ENCODE measurements at regions not wholly inside any gene's neighbourhood (a gene's known extent, or its start where the extent isn't known, plus 50 kb on each side); places are given as distances from the start of the nearest gene placed in this dataset.

DNA sequence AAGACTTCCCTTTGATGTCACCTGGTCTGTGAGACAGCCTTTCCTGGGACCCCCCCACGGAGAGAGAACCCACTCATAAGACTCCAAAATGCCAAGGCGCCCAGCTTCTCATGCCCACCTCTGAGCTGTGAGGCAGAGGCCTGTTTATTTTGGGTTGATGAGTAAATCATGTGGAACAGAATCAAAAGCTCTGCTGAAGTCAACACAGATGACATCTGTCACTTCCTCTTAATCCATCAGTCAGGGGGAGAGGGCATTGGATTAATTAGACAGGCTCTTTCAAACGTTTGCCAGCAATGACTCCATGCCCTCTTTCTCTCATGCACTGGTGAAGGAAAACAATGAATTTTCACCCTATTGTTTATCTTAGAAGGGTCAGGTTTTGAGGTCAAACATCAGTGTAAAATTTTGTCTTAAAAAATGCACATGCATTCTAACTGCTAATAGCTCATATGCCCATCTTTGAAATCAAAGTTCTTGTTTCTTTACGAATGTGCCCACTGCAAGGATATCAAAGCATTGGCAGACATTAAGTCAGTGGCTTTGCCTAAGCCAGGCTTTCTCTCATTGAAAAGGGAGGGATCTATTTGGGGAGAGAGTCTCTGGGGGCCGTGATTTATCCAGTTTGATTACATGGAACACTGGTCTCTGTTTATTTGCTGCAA, 184.1 kb downstream of the ACKR3 start:
- Histone ChIP-seq H4K8ac (ENCODE audit: extremely low read depth, insufficient read depth, low read length) (no peak overlapping the region), H3K9ac (replicated peaks in 1 of 4; ENCODE audit: extremely low read depth in 1 of 4, low read depth in 3 of 4, low read length in 3 of 4) (no peak overlapping the region), H4K91ac (replicated peaks; ENCODE audit: insufficient read length, low read length) (no peak overlapping the region), H3K4me2 (ENCODE audit: insufficient read depth in 1 of 2, low read depth in 2 of 2, low read length in 2 of 2) (no peak overlapping the region), H2BK5ac (ENCODE audit: low read depth, low read length) (no peak overlapping the region), H3K56ac (replicated peaks; ENCODE audit: insufficient read length, low read depth, low read length) (no peak overlapping the region), H2AK5ac (ENCODE audit: low read depth, low read length) (no peak overlapping the region), H2BK15ac (ENCODE audit: low read length) (no peak overlapping the region), H4K5ac (ENCODE audit: insufficient read length, low read depth, low read length) (no peak overlapping the region), H3K4me3 (ENCODE audit: extremely low read depth in 1 of 4, insufficient read depth in 2 of 4, low read depth in 3 of 4, low read length in 4 of 4) (no peak overlapping the region), H4K20me1 (replicated peaks in 1 of 2; ENCODE audit: control insufficient read depth in 1 of 2, insufficient read depth in 2 of 2, low read length in 2 of 2) (no peaks in the 10 kb centered on the region), H3K9me3 (ENCODE audit: insufficient read depth in 2 of 2, low read depth in 1 of 2, low read length in 1 of 2) (no peaks in the 10 kb centered on the region), H3K27me3 (replicated peaks in 1 of 4; ENCODE audit: control insufficient read depth in 3 of 4, extremely low read depth in 1 of 4, insufficient read depth in 3 of 4, low read length in 3 of 4) (no peaks in the 10 kb centered on the region), H2AFZ (ENCODE audit: low read length) (no peak overlapping the region), H3K4me1 (replicated peaks in 1 of 4; ENCODE audit: control insufficient read depth in 3 of 4, insufficient read depth in 4 of 4, low read length in 3 of 4) (peaks cover 0 to 2% (median under 1%) of the 10 kb centered on the region in 4 experiments; a peak in 4 of 7 replicates), H3K23ac (ENCODE audit: insufficient read length) (no peak overlapping the region), H3K18ac (ENCODE audit: extremely low read depth, low read length) (no peak overlapping the region), H3K27ac (ENCODE audit: low read depth, low read length) (no peak overlapping the region), H3K36me3 (ENCODE audit: control insufficient read depth in 2 of 4, insufficient read depth in 4 of 4, low read length in 3 of 4) (no peaks in the 10 kb centered on the region), H2BK120ac (replicated peaks; ENCODE audit: low read depth, low read length) (no peak overlapping the region), H3K14ac (ENCODE audit: insufficient read length) (no peak overlapping the region), H3K23me2 (ENCODE audit: low read depth, low read length) (no peaks in the 10 kb centered on the region), H2BK20ac (ENCODE audit: low read length) (no peak overlapping the region), H2BK12ac (ENCODE audit: low read depth, low read length) (no peak overlapping the region), H3K79me2 (ENCODE audit: control insufficient read depth in 1 of 2, insufficient read depth in 2 of 2, low read length in 2 of 2) (no peaks in the 10 kb centered on the region), H3K79me1 (ENCODE audit: low read depth, low read length) (no peaks in the 10 kb centered on the region), H3K4ac (replicated peaks; ENCODE audit: insufficient read length, low read depth, low read length) (no peak overlapping the region)
- DNase-seq (ENCODE audit: low read depth in 1 of 2, low spot score in 2 of 2): no peak
- no peak for FAIRE-seq
- ChIA-PET CTCF (ENCODE audit: partially characterized antibody) (no interaction called here), POLR2A (ENCODE audit: partially characterized antibody) (no interaction called here)
- WGBS, 2 experiments (ENCODE audit: extremely low coverage in 1 of 2, insufficient coverage in 1 of 2, insufficient read length in 1 of 2, insufficient replicate concordance in 2 of 2, low coverage in 1 of 2, low lambda C conversion rate in 2 of 2, missing lambda C conversion rate in 1 of 2): 84% methylated on average over 5 of the region's 5 CpGs; no CpG with 5 or more reads in 1 of the 2 experiments
- no peak for TF ChIP-seq FOSL1 (IDR thresholded peaks at IDR 0.05; ENCODE audit: insufficient read depth, low read depth, low read length)
- no peak for TF ChIP-seq EGR1 (IDR thresholded peaks at IDR 0.05; ENCODE audit: borderline replicate concordance, low read depth, low read length)
- TF ChIP-seq POU5F1 (IDR thresholded peaks at IDR 0.05; ENCODE audit: low read depth, low read length): no peak
- TF ChIP-seq SRF (IDR thresholded peaks at IDR 0.05; ENCODE audit: low read depth, low read length): no peak
- TF ChIP-seq CBX8 (IDR thresholded peaks at IDR 0.05; ENCODE audit: borderline replicate concordance, low read depth, low read length): no peak
- TF ChIP-seq GABPA (IDR thresholded peaks at IDR 0.05; ENCODE audit: borderline replicate concordance, insufficient read depth, low read length): no peak

All from H1 (cell line).